Retinal pigment epithelial cell (primary cell): ENCODE measurements at regions not wholly inside any gene's neighbourhood (a gene's known extent, or its start where the extent isn't known, plus 50 kb on each side); places are given as distances from the start of the nearest gene placed in this dataset.

Experiments
- DNase-seq: peaks from one replicate; pipeline ENCODE4 v3.0.0-alpha.2; 2010; ENCODE audit warnings: low read depth
- H3K4me3 ChIP-seq: 2 replicates; pipeline ENCODE4 v1.5.1; 2011; ENCODE audit warnings: mild to moderate bottlenecking, low read length, control low read depth, moderate library complexity
- CTCF ChIP-seq: conservative IDR thresholded peaks from 2 replicates; pipeline ENCODE4 v1.5.1; 2011; ENCODE audit warnings: low read depth, low read length, control low read depth, inconsistent platforms

DNA sequence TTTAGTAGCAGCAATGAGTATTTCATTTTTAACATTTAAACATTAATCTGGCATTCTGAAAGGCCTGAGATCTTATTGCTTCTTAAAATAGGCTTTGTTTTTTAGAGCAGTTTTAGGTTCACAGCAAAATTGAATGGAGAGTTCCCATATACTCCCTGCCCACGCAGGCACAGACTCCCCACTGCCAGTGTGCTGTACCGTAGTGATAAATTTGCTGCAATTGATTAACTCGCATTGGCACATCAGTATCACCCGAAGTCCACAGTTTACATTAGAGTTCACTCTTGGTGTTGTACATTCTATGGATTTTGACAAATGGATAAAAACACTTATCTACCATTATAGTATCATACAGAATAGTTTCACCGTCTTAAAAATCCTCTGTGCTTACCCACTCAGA lies 71.8 kb upstream of the ERRFI1 start:
- no peak for DNase-seq
- H3K4me3 ChIP-seq = no peak overlapping the region
- TF ChIP-seq CTCF = no peak

- no peak for TF ChIP-seq CTCF
- peak; percentile 97 for DNase-seq
- no peak overlapping the region for H3K4me3 ChIP-seq
Measured at GRCh38 chr1:8097077-8097799, 71.1 kb upstream of the ERRFI1 start.

- peak; percentile 64 for DNase-seq
- H3K4me3 ChIP-seq = no peak overlapping the region
- no peak for TF ChIP-seq CTCF
Measured at GRCh38 chr1:8096105-8097011, 70.2 kb upstream of the ERRFI1 start.

- H3K4me3 ChIP-seq = no peak overlapping the region
- DNase-seq = no peak
- no peak for TF ChIP-seq CTCF
Measured at GRCh38 chr1:8095584-8095983, 69.5 kb upstream of the ERRFI1 start.

DNA sequence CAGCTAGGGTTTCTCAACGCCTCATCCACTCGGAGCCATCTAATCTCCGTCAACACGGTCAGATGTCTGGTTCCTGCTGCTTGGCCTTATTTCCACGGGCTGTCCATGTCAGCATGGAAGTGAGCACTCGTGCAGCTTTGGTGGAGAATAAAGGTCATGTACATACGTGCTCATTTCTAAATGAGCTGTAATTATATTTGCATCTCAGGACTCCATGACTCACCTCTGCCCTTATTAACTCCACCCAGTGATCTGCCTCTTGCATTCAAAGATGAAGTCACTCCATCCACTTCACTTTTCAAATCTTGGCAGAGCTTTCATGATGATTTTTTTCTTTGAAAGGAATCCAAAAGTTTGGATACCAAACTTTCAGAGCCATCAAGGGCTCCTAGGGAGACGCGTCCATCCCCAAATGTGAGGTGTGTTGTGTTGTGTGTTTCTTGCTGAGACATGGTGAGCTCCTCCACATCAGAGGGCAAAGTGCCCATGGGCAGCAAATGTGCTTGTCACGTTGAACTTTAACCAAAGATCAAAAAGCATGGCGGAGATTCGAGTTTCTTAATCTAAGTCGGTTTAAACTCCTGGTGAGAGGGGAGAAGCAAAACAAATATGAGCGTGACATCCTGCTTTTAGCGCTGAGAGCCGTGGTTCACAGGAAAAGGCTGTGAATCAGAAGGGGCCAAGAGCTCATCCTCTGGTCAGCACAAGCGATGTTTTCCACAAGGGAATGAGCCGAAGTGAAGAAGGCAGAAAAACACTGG lies 68.6 kb upstream of the ERRFI1 start:
- no peak overlapping the region for H3K4me3 ChIP-seq
- no peak for DNase-seq
- TF ChIP-seq CTCF = no peak

DNA sequence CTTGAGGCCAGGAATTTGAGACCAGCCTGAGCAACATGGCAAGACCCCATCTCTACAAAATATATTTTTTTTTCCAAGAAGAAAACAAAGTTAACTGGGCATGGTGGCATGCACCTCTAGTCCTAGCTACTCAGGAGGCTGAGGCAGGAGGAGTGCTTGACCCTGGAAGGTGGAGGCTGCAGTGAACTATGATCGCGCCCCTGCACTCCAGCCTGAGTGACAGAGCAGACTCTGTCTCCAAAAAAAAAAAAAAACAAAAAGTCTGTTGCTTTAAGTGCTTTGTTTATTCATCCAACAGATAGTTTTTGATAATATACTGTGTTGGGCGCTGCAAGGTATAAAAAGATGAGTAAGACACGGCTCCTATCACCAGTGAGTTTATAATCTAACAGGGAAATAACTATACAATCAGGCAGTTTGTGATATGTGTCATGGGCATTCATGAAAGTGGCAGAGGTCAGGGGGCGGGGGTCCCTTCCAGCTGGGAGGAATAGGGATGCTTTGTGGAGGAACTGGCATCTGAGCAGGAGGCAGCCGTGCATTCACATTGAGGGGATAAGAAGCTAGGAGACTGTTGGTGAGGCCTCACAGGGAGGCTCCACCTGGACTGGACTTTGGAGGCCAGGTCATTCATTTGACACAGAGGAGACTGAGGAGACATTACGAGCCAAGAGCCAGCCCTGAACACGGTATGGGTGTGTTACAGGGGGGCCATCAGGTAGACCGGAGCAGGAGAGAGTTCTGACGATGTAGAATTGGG lies 67.3 kb upstream of the ERRFI1 start:
- no peak for TF ChIP-seq CTCF
- no peak overlapping the region for H3K4me3 ChIP-seq
- no peak for DNase-seq
